Spleen (tissue), 7 donors: ENCODE measurements at regions not wholly inside any gene's neighbourhood (a gene's known extent, or its start where the extent isn't known, plus 50 kb on each side); places are given as distances from the start of the nearest gene placed in this dataset.

Experiments used
- POLR2A ChIP-seq, 3 donors: fragments of 450-650 bp; IDR thresholded peaks; one replicate each; pipeline ENCODE4 v1.5.1; 2017; ENCODE audit warnings: antibody characterized with exemption in 3 of 3, mild to moderate bottlenecking in 1 of 3
- TF ChIP-seq, protein P1 (sequence below), 11 experiments: fragments of 200-600 bp in 7 of 11; fragments of 450-650 bp in 4 of 11; sonication (generic) in 4 of 11; IDR thresholded peaks in 8 of 11; conservative IDR thresholded peaks in 3 of 11; 1 replicate in 7 of 11; 2 replicates in 4 of 11; pipeline versions ENCODE4 v1.4.0 to v1.8.0; 2016 to 2021; ENCODE audit warnings: antibody characterized with exemption in 11 of 11, inconsistent platforms in 4 of 11, mild to moderate bottlenecking in 1 of 11
- donor health status: DM: no; HTN: no; CAD: no; lungs with moderate emphysema.
- donor health status: DM: no; HTN: no; CAD: no.
- donor health status: DM: no; HTN: no; CAD: no.

DNA sequence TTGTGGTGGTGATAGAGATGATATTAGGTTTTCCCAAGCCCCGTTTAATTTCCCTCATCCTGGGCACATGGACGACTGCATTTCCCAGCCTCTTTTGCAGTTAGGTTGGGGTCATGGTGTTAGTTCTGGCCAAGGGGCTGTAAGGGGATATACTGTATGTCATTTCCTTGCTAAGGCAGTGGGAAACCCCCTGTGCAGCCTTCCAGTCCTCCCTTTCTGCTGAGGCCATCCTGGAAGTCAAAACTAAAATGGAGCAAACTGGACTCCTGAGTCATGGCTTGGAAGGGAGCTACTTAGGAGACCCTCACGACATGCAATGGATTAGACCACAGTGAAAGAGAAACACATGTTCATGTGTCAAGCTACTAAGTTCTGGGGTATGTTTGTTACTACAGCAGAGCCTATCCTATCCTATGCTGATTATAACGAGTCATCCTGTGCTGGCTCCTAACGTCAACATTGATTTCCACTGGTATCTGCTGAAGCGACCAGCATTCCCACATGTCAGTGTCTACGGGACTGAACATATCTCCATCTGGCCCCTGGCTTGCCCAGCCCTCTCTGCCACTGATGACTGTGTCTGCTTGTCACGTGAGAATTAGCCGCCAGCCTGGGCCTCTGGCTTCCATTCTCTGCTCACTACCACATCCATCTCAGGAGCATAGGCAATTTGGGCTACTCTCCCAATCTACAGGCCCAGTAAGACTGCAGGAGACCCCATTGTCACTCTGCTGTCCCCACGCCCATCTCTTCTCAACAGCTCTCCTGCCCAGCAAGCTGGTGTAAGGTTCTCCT lies 85.6 kb upstream of the MEF2A start:
- TF ChIP-seq, protein P1, sequence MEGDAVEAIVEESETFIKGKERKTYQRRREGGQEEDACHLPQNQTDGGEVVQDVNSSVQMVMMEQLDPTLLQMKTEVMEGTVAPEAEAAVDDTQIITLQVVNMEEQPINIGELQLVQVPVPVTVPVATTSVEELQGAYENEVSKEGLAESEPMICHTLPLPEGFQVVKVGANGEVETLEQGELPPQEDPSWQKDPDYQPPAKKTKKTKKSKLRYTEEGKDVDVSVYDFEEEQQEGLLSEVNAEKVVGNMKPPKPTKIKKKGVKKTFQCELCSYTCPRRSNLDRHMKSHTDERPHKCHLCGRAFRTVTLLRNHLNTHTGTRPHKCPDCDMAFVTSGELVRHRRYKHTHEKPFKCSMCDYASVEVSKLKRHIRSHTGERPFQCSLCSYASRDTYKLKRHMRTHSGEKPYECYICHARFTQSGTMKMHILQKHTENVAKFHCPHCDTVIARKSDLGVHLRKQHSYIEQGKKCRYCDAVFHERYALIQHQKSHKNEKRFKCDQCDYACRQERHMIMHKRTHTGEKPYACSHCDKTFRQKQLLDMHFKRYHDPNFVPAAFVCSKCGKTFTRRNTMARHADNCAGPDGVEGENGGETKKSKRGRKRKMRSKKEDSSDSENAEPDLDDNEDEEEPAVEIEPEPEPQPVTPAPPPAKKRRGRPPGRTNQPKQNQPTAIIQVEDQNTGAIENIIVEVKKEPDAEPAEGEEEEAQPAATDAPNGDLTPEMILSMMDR (IDR thresholded peaks at IDR 0.05 in 8 of 11, conservative IDR thresholded peaks at IDR 0.05 in 3 of 11): no peak
- TF ChIP-seq POLR2A (IDR thresholded peaks at IDR 0.05): no peak
